ENCODE measurements at regions not wholly inside any gene's neighbourhood (a gene's known extent, or its start where the extent isn't known, plus 50 kb on each side); places are given as distances from the start of the nearest gene placed in this dataset.

DNA sequence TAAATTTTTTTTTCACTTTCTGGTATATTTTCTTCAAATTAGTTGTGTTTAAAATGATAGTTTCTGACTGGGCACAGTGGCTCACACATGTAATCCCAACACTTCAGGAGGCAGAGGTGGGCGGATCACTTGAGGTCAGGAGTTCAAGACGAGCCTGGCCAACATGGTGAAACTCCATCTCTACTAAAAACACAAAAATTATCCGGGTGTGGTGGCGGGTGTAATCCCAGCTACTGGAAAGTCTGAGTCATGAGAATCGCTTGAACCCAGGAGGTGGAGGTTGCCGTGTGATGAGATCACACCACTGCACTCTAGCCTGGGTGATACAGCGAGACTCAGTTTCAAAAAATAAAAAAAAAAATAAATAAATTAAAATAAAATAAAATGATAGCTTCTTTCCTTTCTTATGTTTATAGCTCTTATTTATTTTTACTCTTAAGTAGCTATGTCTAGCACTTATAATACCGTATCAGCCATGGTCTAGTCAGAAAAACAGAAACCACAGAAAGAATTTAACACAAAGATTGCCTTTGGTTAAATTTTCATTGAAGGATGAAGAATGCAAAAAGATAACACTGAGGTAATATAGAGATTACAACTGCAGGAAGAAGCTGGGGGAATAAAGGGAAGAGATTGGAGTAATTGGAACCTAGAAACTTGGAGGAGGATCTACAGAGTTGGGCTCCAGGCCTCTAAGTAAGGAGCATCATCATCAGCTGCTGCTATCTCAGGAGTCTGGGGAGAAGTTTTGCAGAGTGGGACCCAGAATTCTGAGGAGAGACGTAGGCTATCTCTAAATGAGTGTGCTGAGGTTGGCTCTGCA, 54.7 kb upstream of the MBOAT2 start:
- WGBS, 2 donors (ENCODE audit: low coverage in 1 of 2): 77 to 85% methylated on average over 2 to 7 of the region's 9 CpGs
- no peaks in the 10 kb centered on the region for H3K4me1 ChIP-seq
- no peaks in the 10 kb centered on the region for H3K36me3 ChIP-seq
- ATAC-seq: no peak
- no peak overlapping the region for H3K4me3 ChIP-seq
- H3K9me3 ChIP-seq: no peaks in the 10 kb centered on the region
- TF ChIP-seq EP300 (IDR thresholded peaks at IDR 0.05) (no peak), POLR2A (IDR thresholded peaks at IDR 0.05) (no peak), POLR2AphosphoS5 (IDR thresholded peaks at IDR 0.05) (no peak)
- TF ChIP-seq, protein P1, sequence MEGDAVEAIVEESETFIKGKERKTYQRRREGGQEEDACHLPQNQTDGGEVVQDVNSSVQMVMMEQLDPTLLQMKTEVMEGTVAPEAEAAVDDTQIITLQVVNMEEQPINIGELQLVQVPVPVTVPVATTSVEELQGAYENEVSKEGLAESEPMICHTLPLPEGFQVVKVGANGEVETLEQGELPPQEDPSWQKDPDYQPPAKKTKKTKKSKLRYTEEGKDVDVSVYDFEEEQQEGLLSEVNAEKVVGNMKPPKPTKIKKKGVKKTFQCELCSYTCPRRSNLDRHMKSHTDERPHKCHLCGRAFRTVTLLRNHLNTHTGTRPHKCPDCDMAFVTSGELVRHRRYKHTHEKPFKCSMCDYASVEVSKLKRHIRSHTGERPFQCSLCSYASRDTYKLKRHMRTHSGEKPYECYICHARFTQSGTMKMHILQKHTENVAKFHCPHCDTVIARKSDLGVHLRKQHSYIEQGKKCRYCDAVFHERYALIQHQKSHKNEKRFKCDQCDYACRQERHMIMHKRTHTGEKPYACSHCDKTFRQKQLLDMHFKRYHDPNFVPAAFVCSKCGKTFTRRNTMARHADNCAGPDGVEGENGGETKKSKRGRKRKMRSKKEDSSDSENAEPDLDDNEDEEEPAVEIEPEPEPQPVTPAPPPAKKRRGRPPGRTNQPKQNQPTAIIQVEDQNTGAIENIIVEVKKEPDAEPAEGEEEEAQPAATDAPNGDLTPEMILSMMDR (IDR thresholded peaks at IDR 0.05): no peak
- H3K27ac ChIP-seq: no peak overlapping the region
- H3K27me3 ChIP-seq: no peaks in the 10 kb centered on the region

DNA sequence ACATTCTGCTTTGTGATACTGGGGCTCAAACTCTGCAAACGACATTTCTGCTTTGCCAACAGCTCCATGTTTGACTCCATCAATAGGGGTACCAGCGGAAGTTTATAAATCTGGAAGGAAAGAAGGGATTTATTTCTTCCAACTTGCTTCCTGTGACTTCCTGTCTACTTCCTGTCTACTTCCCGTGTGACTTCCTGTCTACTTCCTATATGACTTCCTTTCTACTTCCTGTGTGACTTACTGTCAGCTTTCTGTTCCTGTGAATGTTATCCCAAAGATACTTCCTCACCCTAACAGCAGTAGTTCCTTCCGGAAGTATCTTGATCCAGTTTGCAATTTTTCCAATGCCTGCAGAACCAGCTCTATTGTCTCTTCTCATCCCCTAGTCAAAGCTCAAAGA, 52.0 kb upstream of the MBOAT2 start:
- Histone ChIP-seq H3K9me3 (no peaks in the 10 kb centered on the region), H3K4me1 (no peaks in the 10 kb centered on the region), H3K27ac (no peak overlapping the region), H3K27me3 (no peaks in the 10 kb centered on the region), H3K4me3 (no peak overlapping the region), H3K36me3 (no peaks in the 10 kb centered on the region)
- WGBS, 2 donors (ENCODE audit: low coverage in 1 of 2): 88 to 100% methylated on average over 3 to 4 of the region's 4 CpGs
- TF ChIP-seq POLR2AphosphoS5 (IDR thresholded peaks at IDR 0.05) (no peak), POLR2A (IDR thresholded peaks at IDR 0.05) (no peak), EP300 (IDR thresholded peaks at IDR 0.05) (no peak)
- TF ChIP-seq, protein P1 (IDR thresholded peaks at IDR 0.05): no peak
- ATAC-seq: no peak

DNA sequence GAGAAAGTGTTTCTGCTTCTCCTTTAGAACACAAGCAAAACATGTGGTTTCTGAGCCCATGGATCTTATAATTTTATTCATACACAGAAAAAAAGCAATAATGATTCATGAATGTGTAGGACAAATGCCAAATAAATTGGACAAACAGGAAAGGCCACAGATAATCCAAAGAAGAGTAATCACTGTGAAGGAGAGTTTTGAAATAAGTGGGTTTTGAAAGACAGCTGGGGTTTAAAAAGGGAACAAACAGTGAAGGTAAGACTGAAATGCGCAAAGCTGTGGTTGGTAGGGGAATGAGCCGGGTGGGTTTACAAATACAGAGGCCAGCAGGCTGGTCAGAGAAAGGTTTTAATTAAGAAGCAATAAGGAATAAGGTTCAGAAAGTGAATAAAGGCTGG, 50.0 kb upstream of the MBOAT2 start:
- WGBS, 2 donors (ENCODE audit: low coverage in 1 of 2): 82 to 90% methylated on average over 2 of the region's 2 CpGs
- Histone ChIP-seq H3K4me3 (no peak overlapping the region), H3K36me3 (no peaks in the 10 kb centered on the region), H3K4me1 (no peaks in the 10 kb centered on the region), H3K27ac (no peak overlapping the region), H3K27me3 (no peaks in the 10 kb centered on the region), H3K9me3 (no peaks in the 10 kb centered on the region)
- ATAC-seq: no peak
- TF ChIP-seq POLR2AphosphoS5 (IDR thresholded peaks at IDR 0.05): no peak
- TF ChIP-seq, protein P1 (IDR thresholded peaks at IDR 0.05): no peak
